ENCODE measurements at regions not wholly inside any gene's neighbourhood (a gene's known extent, or its start where the extent isn't known, plus 50 kb on each side); places are given as distances from the start of the nearest gene placed in this dataset.

- TF ChIP-seq POLR2A (IDR thresholded peaks at IDR 0.05), result no peak
- TF ChIP-seq CTCF (IDR thresholded peaks at IDR 0.05), result no peak
Observed at GRCh38 chr4:96486563-96486962, 646.7 kb downstream of the PDHA2 start.

All from body of pancreas (tissue), 4 donors.